ENCODE measurements at regions not wholly inside any gene's neighbourhood (a gene's known extent, or its start where the extent isn't known, plus 50 kb on each side); places are given as distances from the start of the nearest gene placed in this dataset.

DNA sequence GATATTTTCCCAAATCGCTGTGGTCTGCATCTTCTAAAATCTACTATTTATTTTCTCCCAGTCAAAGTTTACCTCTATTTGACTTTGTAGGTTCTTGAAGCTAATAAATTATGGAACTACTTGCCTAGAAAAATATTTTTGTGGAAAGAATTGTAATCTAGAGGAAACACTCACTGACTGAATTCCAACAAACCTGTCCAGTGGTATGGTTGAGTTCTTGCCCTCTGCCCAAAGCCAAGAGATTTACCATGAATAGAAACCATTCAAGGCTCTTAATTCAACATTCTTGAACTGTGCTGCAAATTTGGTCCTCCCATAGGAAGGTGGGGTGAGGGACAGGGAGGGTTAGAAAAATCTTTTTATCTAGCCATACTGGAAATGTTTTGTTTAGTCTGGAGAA, 233.9 kb upstream of the MAP3K1 start:
- TF ChIP-seq, protein P1, sequence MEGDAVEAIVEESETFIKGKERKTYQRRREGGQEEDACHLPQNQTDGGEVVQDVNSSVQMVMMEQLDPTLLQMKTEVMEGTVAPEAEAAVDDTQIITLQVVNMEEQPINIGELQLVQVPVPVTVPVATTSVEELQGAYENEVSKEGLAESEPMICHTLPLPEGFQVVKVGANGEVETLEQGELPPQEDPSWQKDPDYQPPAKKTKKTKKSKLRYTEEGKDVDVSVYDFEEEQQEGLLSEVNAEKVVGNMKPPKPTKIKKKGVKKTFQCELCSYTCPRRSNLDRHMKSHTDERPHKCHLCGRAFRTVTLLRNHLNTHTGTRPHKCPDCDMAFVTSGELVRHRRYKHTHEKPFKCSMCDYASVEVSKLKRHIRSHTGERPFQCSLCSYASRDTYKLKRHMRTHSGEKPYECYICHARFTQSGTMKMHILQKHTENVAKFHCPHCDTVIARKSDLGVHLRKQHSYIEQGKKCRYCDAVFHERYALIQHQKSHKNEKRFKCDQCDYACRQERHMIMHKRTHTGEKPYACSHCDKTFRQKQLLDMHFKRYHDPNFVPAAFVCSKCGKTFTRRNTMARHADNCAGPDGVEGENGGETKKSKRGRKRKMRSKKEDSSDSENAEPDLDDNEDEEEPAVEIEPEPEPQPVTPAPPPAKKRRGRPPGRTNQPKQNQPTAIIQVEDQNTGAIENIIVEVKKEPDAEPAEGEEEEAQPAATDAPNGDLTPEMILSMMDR (IDR thresholded peaks at IDR 0.05) = no peak

DNA sequence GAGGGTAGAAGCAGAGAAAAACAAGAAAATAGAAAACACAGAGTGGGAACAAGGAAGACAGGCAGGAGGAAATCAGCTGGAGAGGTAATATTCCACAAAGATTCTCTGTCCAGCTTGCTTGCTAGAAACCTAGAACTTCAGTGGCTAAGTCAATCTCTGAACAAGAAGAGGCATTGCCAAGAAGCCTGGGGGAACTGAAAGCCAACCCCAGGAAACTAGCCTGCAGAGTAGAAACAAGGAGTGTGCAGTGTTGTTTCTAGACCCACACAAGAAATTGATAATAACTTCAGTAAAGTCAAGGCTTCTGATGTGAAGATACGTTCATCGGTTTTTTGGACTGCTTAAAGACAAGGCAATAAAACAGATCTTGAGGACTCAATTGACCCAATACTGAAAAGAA, 234.5 kb upstream of the MAP3K1 start:
- no peak overlapping the region for H3K27ac ChIP-seq
- no peaks in the 10 kb centered on the region for H3K9me3 ChIP-seq
- no peaks in the 10 kb centered on the region for H3K27me3 ChIP-seq
- no peak overlapping the region for H3K4me3 ChIP-seq (ENCODE audit: low read depth in 1 of 2, low read length in 1 of 2)
- TF ChIP-seq, protein P1 (IDR thresholded peaks at IDR 0.05) = no peak
- H3K36me3 ChIP-seq = no peaks in the 10 kb centered on the region
- H3K4me1 ChIP-seq (ENCODE audit: control insufficient read depth in 1 of 2, insufficient read depth in 1 of 2, low read depth in 1 of 2, low read length in 1 of 2) = peaks cover 7 to 9% of the 10 kb centered on the region in 2 experiments

More for the DNA sequence above, 233.9 kb upstream of the MAP3K1 start:
- no peaks in the 10 kb centered on the region for H3K27me3 ChIP-seq
- peaks cover 11 to 15% of the 10 kb centered on the region in 2 experiments for H3K4me1 ChIP-seq (ENCODE audit: control insufficient read depth in 1 of 2, insufficient read depth in 1 of 2, low read depth in 1 of 2, low read length in 1 of 2)
- H3K27ac ChIP-seq = no peak overlapping the region
- no peaks in the 10 kb centered on the region for H3K9me3 ChIP-seq
- no peaks in the 10 kb centered on the region for H3K36me3 ChIP-seq
- H3K4me3 ChIP-seq (ENCODE audit: low read depth in 1 of 2, low read length in 1 of 2) = no peak overlapping the region

DNA sequence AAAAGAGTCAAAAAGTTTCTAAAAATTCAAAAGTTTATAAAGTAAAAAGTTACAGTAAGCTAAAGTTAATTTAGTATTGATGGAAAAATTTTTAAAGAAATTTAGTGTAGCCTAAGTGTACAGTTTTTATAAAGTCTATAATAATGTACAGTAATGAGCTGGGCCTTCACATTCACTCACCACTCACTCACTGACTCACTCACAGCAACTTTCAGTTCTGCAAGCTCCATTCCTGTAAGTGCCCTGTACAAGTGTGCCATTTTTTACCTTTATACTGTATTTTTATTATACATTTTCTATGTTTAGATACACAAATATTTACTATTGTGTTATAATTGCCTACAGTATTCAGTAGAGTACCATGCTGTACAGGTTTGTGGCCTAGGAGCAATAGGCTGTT, 239.5 kb upstream of the MAP3K1 start:
- Histone ChIP-seq H3K4me1 (ENCODE audit: control insufficient read depth in 1 of 2, insufficient read depth in 1 of 2, low read depth in 1 of 2, low read length in 1 of 2) (no peaks in the 10 kb centered on the region), H3K4me3 (ENCODE audit: low read depth in 1 of 2, low read length in 1 of 2) (no peak overlapping the region), H3K27me3 (no peaks in the 10 kb centered on the region), H3K9me3 (no peaks in the 10 kb centered on the region), H3K36me3 (no peaks in the 10 kb centered on the region), H3K27ac (no peak overlapping the region)
- TF ChIP-seq, protein P1 (IDR thresholded peaks at IDR 0.05) = no peak

DNA sequence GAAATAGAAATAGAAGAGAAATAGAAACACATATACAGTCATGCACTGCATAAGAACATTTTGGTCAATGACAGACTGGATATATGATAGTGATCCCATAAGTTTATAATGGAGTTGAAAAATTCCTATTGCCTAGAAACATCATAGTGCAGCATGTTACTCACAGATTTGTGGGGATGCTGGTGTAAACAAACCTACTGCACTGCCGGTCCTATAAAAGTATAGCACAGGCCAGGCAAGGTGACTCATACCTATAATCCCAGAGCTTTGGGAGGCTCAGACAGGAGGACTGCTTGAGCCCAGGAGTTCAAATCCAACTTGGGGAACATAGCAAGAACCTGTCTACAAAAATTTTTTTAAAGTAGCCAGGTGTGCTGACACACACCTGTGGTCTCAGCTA, 240.6 kb upstream of the MAP3K1 start:
- TF ChIP-seq, protein P1 (IDR thresholded peaks at IDR 0.05) = no peak
- no peaks in the 10 kb centered on the region for H3K36me3 ChIP-seq
- H3K9me3 ChIP-seq = no peaks in the 10 kb centered on the region
- no peak overlapping the region for H3K27ac ChIP-seq
- peaks cover under 1% of the 10 kb centered on the region in 2 experiments for H3K4me1 ChIP-seq (ENCODE audit: control insufficient read depth in 1 of 2, insufficient read depth in 1 of 2, low read depth in 1 of 2, low read length in 1 of 2)
- H3K4me3 ChIP-seq (ENCODE audit: low read depth in 1 of 2, low read length in 1 of 2) = no peak overlapping the region
- no peaks in the 10 kb centered on the region for H3K27me3 ChIP-seq

DNA sequence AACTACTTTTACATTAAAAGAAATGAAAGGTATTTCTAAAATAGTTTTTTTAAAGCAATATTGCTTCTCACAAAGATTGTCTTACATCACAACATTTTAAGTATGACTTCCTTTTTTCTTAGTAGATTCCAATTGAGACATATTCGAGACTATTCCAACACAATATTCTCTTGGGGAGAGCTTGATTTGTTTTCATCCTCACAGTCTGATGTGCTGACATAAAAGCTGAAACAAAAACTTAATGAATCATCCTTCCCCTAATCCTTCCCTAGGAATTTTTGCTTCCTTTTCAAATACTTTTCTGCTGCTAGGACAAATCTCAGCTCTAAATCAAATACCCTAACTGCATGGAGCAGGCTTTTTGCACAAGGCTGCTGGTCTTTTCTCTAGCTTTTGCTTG, 245.8 kb upstream of the MAP3K1 start:
- TF ChIP-seq, protein P1 (IDR thresholded peaks at IDR 0.05) = no peak
- H3K27ac ChIP-seq = no peak overlapping the region
- H3K4me3 ChIP-seq (ENCODE audit: low read depth in 1 of 2, low read length in 1 of 2) = no peak overlapping the region
- no peaks in the 10 kb centered on the region for H3K36me3 ChIP-seq
- peaks cover 26% of the 10 kb centered on the region in 2 experiments for H3K4me1 ChIP-seq (ENCODE audit: control insufficient read depth in 1 of 2, insufficient read depth in 1 of 2, low read depth in 1 of 2, low read length in 1 of 2)
- H3K27me3 ChIP-seq = no peaks in the 10 kb centered on the region
- no peaks in the 10 kb centered on the region for H3K9me3 ChIP-seq

DNA sequence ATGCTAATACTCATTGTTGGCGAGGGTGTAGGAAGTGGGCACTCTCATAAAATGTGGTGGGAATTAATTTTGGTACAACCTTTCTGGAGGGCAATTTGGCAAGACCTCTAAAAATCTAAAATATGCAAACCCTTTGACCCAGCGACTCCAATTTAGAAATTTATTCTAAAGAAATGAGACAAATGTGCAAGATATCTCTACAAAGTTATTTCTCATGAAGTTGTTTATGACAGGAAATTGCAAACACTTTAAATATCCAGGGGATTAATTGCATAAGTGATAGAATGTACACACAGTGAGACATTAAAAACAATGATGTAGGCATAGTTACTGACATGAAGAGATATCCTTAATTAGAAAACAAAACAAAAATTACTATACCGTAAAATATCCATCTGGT, 246.3 kb upstream of the MAP3K1 start:
- Histone ChIP-seq H3K9me3 (no peaks in the 10 kb centered on the region), H3K4me3 (ENCODE audit: low read depth in 1 of 2, low read length in 1 of 2) (no peak overlapping the region), H3K27me3 (no peaks in the 10 kb centered on the region), H3K27ac (no peak overlapping the region), H3K4me1 (ENCODE audit: control insufficient read depth in 1 of 2, insufficient read depth in 1 of 2, low read depth in 1 of 2, low read length in 1 of 2) (peaks cover 26% of the 10 kb centered on the region in 2 experiments), H3K36me3 (no peaks in the 10 kb centered on the region)
- TF ChIP-seq, protein P1 (IDR thresholded peaks at IDR 0.05) = no peak

Measured in neutrophil (primary cell).